Neural cell (in vitro differentiated cells): ENCODE measurements at regions not wholly inside any gene's neighbourhood (a gene's known extent, or its start where the extent isn't known, plus 50 kb on each side); places are given as distances from the start of the nearest gene placed in this dataset.

Source experiments
- CTCF ChIP-seq: fragments of 450-650 bp; IDR thresholded peaks from 2 replicates; pipeline ENCODE4 v1.5.1; 2014; ENCODE audit warnings: antibody characterized with exemption, mild to moderate bottlenecking, moderate library complexity; ENCODE audit not compliant: poor library complexity, severe bottlenecking
- EP300 ChIP-seq: fragments of 450-650 bp; conservative IDR thresholded peaks from 2 replicates; pipeline ENCODE4 v1.6.1; 2014; ENCODE audit warnings: antibody characterized with exemption, mild to moderate bottlenecking, moderate library complexity; ENCODE audit not compliant: poor library complexity, severe bottlenecking
- EZH2 ChIP-seq: fragments of 200-600, 300-800 bp; shearing (Covaris generic), sonication (generic); IDR thresholded peaks from 2 replicates; pipeline ENCODE4 v1.6.1; 2014; ENCODE audit warnings: antibody characterized with exemption, low read length, borderline replicate concordance, mild to moderate bottlenecking; ENCODE audit not compliant: insufficient read depth, poor library complexity, severe bottlenecking
- MXI1 ChIP-seq: fragments of 450-650 bp; conservative IDR thresholded peaks from 2 replicates; pipeline ENCODE4 v1.6.1; 2014; ENCODE audit warnings: antibody characterized with exemption, mild to moderate bottlenecking; ENCODE audit not compliant: poor library complexity, severe bottlenecking
- RAD21 ChIP-seq: fragments of 450-650 bp; conservative IDR thresholded peaks from 2 replicates; pipeline ENCODE4 v1.6.1; 2014; ENCODE audit warnings: antibody characterized with exemption, mild to moderate bottlenecking, moderate library complexity
- TAF1 ChIP-seq: IDR thresholded peaks from 2 replicates; pipeline ENCODE4 v1.6.1; 2012; ENCODE audit warnings: low read depth

DNA sequence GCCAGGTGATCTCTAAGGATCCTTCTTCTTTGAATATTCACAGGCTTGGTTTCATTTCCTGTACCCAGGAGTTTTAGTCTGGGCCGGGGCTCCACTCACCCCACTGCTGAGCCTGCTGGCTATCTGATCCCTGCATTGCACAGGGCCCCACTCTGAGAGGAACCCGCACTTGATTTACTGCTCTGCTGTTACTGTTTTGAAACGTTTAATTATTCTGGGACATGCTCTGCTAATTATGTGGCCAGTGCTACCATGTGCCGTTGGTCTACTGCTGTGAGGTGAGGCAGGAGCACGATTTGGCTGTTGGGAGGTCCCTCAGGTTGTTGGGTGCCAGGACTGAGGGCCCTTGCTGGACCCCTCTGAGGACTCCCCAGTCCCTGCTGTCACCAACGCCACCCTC, 108.7 kb upstream of the SIRPA start:
- no peak for TF ChIP-seq RAD21
- TF ChIP-seq EZH2, result no peak
- no peak for TF ChIP-seq CTCF
- TF ChIP-seq TAF1, result no peak
- no peak for TF ChIP-seq EP300
- no peak for TF ChIP-seq MXI1
